Liver (tissue), 3 donors: ENCODE measurements at regions not wholly inside any gene's neighbourhood (a gene's known extent, or its start where the extent isn't known, plus 50 kb on each side); places are given as distances from the start of the nearest gene placed in this dataset.

ENCODE experiments used
- CTCF ChIP-seq: fragments of 150-350 bp; IDR thresholded peaks from 2 replicates; pipeline ENCODE4 v1.5.1; 2017; ENCODE audit warnings: improper control_type of control experiment, low read depth, low read length; ENCODE audit not compliant: missing input control
- HNF4G ChIP-seq: IDR thresholded peaks from 2 replicates; pipeline ENCODE4 v1.6.1; 2016; ENCODE audit warnings: antibody characterized with exemption
- ZBTB33 ChIP-seq: IDR thresholded peaks from 2 replicates; pipeline ENCODE4 v1.6.1; 2016; ENCODE audit warnings: antibody characterized with exemption
- donor health status: healthy.
- donor health status: healthy.

GRCh38 chr10:95133997-95134396, 60.0 kb upstream of the ACSM6 start:
- TF ChIP-seq HNF4G (no peak), CTCF (no peak), ZBTB33 (no peak)
